ENCODE measurements at regions not wholly inside any gene's neighbourhood (a gene's known extent, or its start where the extent isn't known, plus 50 kb on each side); places are given as distances from the start of the nearest gene placed in this dataset.

GRCh38 chr11:86151174-86152005, 82.5 kb upstream of the PICALM start:
- ATAC-seq, result peak; percentile 75

GRCh38 chr11:86150847-86151173, 81.9 kb upstream of the PICALM start:
- TF ChIP-seq CTCF (IDR thresholded peaks at IDR 0.05), result no peak

More at GRCh38 chr11:86151174-86152005, 82.5 kb upstream of the PICALM start:
- peak overlapping the region in 1 of 2 donors; percentile 8 for H3K27ac ChIP-seq
- H3K4me3 ChIP-seq, result no peak overlapping the region
- H3K36me3 ChIP-seq, result no peaks in the 10 kb centered on the region
- no peaks in the 10 kb centered on the region for H3K9me3 ChIP-seq
- H3K4me1 ChIP-seq, result peaks cover 16 to 25% of the 10 kb centered on the region in 2 donors
- no peak for TF ChIP-seq CTCF (IDR thresholded peaks at IDR 0.05)
- no peaks in the 10 kb centered on the region for H3K27me3 ChIP-seq
- peak in 2 of 4 donors; percentile 42 to 77 for DNase-seq
- intact Hi-C loops (cut with DNase I), result no loop called here

GRCh38 chr11:86149792-86150191, 80.9 kb upstream of the PICALM start:
- H3K27me3 ChIP-seq, result no peaks in the 10 kb centered on the region
- intact Hi-C loops (cut with DNase I), result no loop called here
- H3K36me3 ChIP-seq, result no peaks in the 10 kb centered on the region
- ATAC-seq (no peak), DNase-seq (peak in 2 of 4 donors; percentile 25 to 34)
- peaks cover 16 to 27% of the 10 kb centered on the region in 2 donors for H3K4me1 ChIP-seq
- H3K4me3 ChIP-seq, result no peak overlapping the region
- no peaks in the 10 kb centered on the region for H3K9me3 ChIP-seq
- TF ChIP-seq CTCF (IDR thresholded peaks at IDR 0.05), result no peak
- no peak overlapping the region for H3K27ac ChIP-seq

More at GRCh38 chr11:86150847-86151173, 81.9 kb upstream of the PICALM start:
- Histone ChIP-seq H3K9me3 (no peaks in the 10 kb centered on the region), H3K27me3 (no peaks in the 10 kb centered on the region), H3K36me3 (no peaks in the 10 kb centered on the region), H3K27ac (peak overlapping the region in 1 of 2 donors; percentile 8), H3K4me1 (peaks cover 16 to 22% of the 10 kb centered on the region in 2 donors), H3K4me3 (no peak overlapping the region)
- ATAC-seq (no peak), DNase-seq (peak in 1 of 4 donors; percentile 66)
- intact Hi-C loops (cut with DNase I), result no loop called here

- no peaks in the 10 kb centered on the region for H3K9me3 ChIP-seq
- no peak for TF ChIP-seq CTCF (IDR thresholded peaks at IDR 0.05)
- no peak overlapping the region for H3K4me3 ChIP-seq
- ATAC-seq, result no peak
- intact Hi-C loops (cut with DNase I), result no loop called here
- no peak overlapping the region for H3K27ac ChIP-seq
- H3K4me1 ChIP-seq, result peaks cover 16 to 41% of the 10 kb centered on the region in 2 donors
- H3K27me3 ChIP-seq, result no peaks in the 10 kb centered on the region
- no peaks in the 10 kb centered on the region for H3K36me3 ChIP-seq
- DNase-seq, result no peak
Measured at GRCh38 chr11:86148345-86148747, 79.5 kb upstream of the PICALM start.

GRCh38 chr11:86147004-86147403, 78.1 kb upstream of the PICALM start:
- no peak overlapping the region for H3K27ac ChIP-seq
- H3K9me3 ChIP-seq, result no peaks in the 10 kb centered on the region
- no peak overlapping the region for H3K4me3 ChIP-seq
- no peaks in the 10 kb centered on the region for H3K27me3 ChIP-seq
- DNase-seq (no peak), ATAC-seq (no peak)
- peaks cover 15 to 50% of the 10 kb centered on the region in 2 donors for H3K4me1 ChIP-seq
- TF ChIP-seq CTCF (IDR thresholded peaks at IDR 0.05), result no peak
- no peaks in the 10 kb centered on the region for H3K36me3 ChIP-seq
- intact Hi-C loops (cut with DNase I), result no loop called here
